ENCODE measurements at regions not wholly inside any gene's neighbourhood (a gene's known extent, or its start where the extent isn't known, plus 50 kb on each side); places are given as distances from the start of the nearest gene placed in this dataset.

DNA sequence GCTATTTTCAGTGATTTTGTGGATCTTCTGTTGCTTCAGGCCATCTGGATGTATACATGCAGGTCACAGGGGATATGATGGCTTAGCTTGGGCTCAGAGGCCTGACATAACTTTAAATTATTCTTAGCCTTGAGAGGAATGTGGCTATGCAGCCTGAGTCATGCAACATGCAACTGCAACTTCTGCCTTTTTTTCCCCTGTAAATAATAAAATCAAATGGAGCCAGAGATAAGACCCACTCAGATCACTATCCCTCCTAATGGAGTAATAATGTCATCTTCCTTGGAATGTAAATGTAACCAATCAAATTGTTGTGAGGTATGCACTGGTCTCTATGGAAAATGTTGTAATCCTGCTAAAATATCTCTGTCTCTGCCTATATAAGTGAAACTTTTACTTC is 54.9 kb downstream of the MAGEB17 start:
- peak; percentile 59 for DNase-seq

DNA sequence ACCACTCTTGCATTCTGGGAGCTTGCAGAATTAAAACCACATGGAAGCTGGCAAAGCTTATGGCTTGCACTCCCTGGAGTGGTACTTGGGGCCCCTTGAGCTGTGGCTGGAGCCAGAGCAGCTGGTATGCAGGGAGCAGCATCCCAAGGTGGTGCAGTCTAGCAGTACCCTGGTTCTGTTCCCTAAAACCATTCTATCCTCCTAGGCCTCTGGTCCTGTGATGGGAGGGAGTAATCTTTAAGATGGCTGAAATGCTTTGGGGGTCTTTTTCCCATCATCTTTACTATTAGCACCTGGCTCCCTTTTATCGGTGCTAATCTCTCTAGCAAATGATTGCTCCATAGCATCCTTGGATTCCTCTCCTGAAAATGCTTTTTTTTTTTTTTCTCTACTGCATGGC is 56.1 kb downstream of the MAGEB17 start:
- no peak for DNase-seq

DNA sequence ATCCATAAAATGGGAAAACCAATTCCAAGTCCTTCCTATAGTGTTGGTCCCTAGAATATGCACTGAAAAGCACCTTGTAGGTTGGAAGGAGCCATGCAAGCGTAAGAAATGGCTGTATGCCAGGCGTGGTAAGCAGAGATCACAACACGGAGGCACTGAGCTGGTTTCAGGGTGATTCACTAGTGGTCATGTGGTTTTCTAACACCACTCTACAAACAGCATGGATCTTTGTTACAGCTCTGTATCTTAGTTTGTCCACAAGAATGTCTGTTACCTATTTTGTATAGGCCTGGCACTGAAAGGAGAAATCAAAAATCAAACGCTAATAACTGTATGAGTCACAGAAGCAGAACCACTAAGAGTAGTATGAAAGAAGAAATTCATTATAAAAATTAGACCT is 71.9 kb downstream of the MAGEB17 start:
- DNase-seq: peak; percentile 76

DNA sequence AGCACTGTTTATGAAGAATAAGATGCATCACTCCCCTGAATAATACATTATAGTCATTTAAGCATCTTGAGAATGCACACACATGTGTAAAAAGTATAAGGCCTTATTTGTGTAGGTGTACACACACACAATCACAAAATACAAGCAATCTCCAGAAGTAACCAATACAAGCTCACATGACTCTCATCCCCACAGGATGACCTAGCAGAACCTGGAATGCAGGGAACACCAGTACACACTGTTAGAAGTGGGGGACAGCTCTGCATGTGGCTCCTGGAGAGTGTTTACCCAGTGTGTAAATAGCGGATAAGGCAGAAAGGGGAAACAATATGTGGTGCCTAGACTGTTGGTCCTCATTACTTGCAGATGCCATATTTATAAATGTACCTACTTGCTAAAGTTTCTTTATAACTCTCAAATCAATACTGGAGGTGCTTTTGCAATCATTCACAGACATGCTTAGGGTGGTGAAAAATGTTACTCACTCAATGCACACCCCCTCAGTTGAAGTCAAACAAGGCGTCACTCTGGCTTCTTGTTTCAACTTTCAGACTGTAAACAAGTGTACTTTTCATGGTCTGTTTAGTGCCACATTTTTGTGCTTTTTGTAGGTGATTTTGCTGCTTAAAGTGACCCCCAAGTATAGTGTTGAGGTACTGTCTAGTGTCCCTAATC is 73.1 kb downstream of the MAGEB17 start:
- no peak for DNase-seq

DNA sequence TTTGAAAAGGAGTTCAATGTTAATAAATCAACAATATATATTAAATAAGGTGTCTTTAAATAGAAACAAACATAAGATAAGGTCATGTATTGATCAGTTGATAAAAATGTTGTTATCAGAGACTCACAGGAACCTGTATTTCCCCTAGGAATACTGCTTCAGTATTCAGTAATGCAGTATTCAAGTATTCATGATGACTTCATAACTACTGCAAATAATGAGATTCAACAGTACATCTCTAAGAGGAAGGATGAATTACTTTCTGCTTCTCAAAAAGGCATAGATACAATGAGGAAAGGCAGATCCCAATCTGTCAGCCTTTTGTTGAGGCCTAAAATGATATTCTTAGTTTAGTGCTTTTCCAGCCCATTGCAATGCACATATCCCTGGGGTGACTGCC is 73.7 kb downstream of the MAGEB17 start:
- DNase-seq: no peak

DNA sequence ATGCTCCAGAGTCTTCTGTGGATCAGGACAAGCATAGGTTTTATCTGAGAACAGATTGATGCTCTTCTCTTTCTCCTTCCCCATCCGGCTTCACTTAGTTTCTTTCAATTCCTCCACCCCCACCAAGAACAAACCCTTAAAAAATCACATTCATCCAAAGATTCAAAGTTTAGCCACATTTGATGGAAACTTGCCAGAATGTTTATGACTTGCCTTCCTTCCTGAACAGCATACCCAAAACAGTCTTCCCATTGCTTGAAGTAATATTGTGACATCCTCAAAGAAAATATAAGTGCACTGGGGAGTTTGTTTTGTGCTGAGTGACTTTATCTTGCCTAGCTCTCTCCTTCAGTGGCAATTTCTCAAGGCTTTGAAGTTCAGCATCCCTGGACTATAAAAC is 83.0 kb downstream of the MAGEB17 start:
- no peak for DNase-seq

DNA sequence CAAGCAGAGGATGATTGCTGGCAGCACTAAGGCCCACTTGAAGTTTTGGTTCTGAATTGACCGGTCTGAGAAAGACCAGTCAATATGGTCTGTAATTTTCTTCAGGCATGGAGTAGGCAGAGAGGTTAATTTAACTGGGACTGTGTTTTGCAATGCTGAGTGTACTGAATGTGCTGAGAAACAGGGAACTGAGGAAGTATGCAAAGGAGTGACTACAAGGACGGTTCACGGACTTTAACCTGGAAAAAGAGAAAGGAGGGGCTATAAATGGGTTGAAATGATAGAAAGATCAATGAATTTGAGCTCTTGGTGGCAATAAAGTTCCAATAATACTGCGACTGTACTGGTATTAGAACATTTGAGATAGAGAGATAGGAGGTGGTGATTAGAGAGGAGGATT is 84.5 kb downstream of the MAGEB17 start:
- no peak for DNase-seq

DNA sequence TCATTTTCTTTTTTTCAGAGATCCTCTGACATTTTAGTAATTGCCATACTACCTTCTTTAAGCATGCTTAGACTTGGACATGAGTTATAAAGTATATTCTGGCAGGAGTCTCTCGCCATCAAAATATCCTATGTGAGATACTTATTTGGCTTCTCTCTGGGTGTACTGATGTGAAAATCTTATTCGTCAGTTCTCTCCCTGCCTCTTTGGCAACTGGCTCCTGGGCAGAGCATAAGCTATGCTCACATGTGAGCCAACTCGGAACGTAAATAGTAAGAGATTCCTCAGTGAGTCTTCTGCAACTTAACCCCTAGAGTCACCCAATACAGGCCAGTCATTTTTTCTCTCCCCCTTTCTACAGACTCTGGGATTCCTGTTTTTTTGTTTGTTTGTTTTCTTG is 91.6 kb downstream of the MAGEB17 start:
- DNase-seq: no peak

GRCh38 chrX:16267431-16267830 is 100.2 kb downstream of the MAGEB17 start:
- DNase-seq: no peak

- no peak for DNase-seq
These were observed 100.9 kb downstream of the MAGEB17 start for GRCh38 chrX:16268206-16268605.

DNA sequence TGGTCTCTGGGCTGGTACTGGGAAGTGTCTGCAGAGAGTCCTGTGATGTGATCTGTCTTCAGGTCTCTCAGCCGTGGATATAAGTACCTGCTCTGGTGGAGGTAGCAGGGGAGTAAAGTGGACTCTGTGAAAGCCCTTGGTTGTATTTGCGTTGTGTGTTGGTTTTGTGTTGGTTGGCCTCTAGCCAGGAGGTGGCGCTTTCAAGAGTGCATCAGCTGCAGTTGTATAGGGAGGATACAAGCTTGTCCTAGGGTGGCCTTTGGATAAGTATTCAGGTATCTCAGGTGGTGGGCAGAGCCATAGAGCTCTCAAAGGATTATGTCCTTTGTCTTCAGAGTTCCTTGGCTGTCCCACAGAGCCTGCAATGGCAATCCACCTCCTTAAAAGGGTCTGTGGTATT is 111.6 kb downstream of the MAGEB17 start:
- DNase-seq: no peak

GRCh38 chrX:16282209-16282608 is 114.9 kb downstream of the MAGEB17 start:
- no peak for DNase-seq

- no peak for DNase-seq
These were observed 117.6 kb downstream of the MAGEB17 start for GRCh38 chrX:16284842-16285241.

GRCh38 chrX:16290997-16291396 is 123.7 kb downstream of the MAGEB17 start:
- no peak for DNase-seq

DNA sequence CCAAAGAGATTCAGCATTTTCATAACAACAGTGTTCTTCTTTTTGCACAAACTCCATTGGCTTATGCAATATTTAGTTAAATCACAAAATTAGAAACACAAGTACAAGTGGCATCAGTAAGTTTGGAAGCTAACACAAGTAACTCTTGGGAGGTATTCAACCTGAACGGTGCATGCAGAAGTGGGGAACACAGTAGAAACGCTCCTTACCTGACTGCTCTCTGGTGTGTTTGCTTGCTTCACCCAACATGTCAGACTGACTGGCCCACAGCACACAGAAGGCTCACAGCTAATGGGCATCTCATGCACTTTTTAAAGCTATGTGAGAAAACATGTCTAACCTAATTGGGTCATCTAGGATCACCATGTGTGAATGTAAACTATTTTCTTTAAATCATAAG is 133.6 kb downstream of the MAGEB17 start:
- no peak for DNase-seq

DNA sequence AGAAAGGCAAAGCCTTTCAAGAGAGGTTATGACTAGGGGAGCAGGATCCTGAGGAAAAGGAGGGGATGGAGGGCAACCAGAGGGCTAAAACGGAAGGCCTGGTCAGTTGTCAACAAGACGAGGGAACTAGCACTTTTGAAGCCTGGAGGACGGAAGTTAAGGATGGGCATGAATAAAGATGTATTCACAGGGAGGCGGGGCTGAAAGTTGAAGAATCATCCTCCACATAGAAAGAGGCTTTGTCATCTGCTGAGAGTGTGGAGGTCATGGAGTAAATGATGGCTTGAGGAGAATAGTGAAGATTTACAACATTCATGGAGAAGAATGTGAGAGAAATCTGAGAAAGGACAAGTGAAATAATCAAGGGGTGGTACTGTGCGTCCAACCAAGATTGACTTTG is 137.5 kb downstream of the MAGEB17 start:
- DNase-seq: no peak

GRCh38 chrX:16305187-16305586 is 137.9 kb downstream of the MAGEB17 start:
- no peak for DNase-seq

DNA sequence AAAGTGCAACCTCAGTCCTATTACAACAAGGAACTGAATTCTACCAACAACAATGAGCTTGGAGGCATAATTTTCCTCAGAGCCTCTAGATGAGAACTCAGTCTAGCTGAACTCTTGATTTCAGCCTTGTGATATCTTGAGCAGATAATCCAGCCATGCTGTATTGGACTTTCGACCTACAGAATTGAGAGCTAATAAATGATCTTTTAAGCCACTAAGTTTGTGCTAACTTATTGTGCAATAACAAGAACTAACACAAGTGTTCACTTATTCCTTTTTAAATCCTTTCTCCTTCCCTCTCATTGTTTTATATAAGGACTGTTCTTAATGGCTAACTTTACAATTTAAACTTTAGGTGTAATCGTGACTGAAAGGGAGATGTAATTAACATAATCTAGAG is 140.7 kb downstream of the MAGEB17 start:
- no peak for DNase-seq

GRCh38 chrX:16308773-16309172 is 141.5 kb downstream of the MAGEB17 start:
- no peak for DNase-seq

DNA sequence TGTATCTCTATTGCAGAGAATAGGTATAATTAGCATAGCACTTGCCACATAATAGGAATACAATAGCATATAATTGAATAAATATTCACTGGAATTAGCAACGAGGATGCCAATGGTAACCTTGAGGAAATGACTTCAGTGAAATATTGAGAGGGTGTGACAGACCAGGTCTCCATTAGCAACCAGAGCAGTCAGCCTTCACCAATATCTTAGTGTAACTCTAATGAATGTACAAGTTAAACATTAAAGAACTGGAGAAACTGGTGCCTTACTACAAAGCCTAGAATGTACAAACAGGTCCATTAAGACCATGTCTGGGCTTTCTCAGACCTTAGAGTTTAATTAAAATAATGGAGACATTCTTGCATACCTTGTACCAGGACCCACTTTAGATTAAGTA is 143.0 kb downstream of the MAGEB17 start:
- no peak for DNase-seq

- DNase-seq: no peak
These were observed 144.4 kb downstream of the MAGEB17 start for GRCh38 chrX:16311671-16312070.

DNA sequence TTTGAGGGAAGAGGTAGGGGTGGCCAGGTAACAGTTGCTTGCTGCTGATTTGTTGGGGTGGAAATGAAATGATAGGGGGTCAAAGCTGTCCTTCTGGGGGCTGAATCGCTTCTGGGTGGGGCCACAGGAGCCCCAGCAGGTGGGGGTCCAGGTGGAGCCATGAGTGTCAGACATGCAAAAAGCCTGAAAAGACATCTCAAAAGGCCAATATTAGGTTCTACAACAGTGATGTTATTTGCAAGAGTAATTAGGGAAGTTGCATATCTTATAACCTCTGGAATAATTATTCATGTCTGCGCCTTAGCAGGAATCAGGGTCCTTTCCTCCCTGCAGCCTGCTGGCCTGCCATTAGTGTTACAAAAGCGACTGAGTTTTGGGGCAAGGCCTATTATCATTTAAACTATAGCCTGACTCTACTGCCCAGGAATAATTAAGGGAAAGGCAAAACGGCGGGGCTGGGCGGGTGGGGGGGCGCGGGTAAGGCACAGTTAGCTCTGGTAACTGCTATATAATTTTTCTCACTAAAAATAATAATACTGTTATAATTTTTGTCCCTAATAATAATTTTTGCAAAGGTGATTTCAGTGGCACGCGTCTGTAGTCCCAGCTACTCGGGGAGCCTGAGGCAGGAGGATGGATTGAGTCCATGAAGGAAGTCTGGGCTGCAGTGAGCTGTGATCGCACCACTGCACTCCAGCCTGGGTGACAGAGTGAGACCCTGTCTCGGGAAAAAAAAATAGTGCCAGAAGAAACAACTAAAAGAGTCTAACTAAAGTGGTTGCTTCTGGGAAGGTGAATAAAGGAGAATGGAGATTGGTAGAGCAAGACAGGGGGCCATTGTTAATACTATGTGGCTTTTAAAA is 145.7 kb downstream of the MAGEB17 start:
- no peak for DNase-seq

- no peak for DNase-seq
These were observed 149.1 kb downstream of the MAGEB17 start for GRCh38 chrX:16316331-16316730.

- no peak for DNase-seq
These were observed 152.6 kb downstream of the MAGEB17 start for GRCh38 chrX:16319929-16320328.
